Smooth muscle cell of the brain vasculature (primary cell): ENCODE measurements at regions not wholly inside any gene's neighbourhood (a gene's known extent, or its start where the extent isn't known, plus 50 kb on each side); places are given as distances from the start of the nearest gene placed in this dataset.
"Not testable (repeated sequence)": the region's sequence is repeated elsewhere in the genome, so short reads cannot be mapped to it uniquely, and the experiment has no call there.

Experiments
- DNase-seq: peaks from one replicate; pipeline ENCODE4 v3.0.0-alpha.2; 2012; ENCODE audit warnings: low read depth, low spot score

DNA sequence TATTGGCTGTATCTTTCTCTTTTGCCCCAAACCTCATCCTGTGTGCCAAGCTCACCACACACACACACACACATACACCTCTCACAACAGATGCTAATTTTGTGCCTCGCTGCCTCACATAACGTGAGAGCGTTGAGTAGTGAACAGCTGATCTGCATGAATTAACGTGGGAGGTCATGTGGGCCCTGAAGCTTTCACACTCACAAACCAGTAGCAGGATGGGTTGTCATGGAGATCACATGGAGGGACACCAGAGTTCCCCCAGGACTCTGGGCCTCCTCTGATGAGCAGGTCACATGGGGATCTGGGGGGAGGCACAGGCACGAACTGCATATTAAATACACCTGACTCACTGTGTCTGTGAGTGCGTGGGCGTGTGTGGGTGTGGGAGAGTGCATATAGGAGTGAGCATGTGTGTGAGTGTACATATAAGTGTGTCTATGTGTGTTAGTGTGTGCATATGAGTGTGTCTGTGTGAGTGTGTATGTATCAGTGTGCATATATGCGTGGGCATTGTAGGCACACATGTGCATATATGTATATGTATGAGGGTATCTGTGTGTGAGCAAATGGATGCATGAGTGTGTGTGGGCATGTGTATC, 62.7 kb upstream of the SULF2 start:
- DNase-seq: no peak

DNA sequence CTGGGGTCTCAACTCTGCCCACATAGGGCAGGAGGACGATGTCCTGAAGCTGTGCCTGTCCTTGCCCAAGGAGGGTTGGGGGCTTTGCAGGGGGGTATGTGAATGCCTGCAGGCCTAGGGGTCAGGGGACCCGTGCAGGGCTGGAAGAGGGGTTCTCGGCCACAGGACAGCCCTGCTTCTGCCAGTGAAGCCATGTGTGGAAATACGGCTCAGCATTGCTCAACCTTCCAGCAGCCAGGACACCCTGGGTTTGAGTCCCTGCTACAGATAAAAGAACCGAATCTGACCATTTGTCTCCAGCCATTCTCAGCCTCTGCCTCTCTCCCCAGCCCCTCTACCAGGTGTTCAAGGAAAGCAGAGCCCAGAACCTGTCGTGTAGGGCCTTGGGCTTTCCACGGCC, 61.9 kb upstream of the SULF2 start:
- DNase-seq: not testable (repeated sequence)

DNA sequence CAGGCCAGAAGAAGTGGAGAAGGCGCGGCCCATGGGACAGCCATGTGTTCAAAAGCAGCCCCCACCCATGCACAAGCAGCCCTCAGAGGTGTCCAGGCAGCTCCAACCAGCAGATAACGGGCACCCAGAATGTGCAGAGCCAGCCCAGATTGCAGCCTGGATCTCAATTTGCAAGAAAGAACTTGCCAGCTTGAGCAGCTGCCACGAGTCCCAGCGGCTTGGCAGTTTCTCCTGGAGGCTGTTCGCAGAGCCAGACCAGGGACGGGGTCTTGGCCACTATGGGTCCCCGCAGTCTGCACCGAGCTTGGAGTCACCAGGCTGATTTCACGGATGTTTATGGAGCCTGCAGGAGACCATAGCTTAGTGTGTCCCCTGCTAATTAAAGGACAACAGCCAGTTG, 61.4 kb upstream of the SULF2 start:
- DNase-seq: not testable (repeated sequence)

- DNase-seq: not testable (repeated sequence)
Observed at GRCh38 chr20:47845382-47845977, 60.2 kb upstream of the SULF2 start.

DNA sequence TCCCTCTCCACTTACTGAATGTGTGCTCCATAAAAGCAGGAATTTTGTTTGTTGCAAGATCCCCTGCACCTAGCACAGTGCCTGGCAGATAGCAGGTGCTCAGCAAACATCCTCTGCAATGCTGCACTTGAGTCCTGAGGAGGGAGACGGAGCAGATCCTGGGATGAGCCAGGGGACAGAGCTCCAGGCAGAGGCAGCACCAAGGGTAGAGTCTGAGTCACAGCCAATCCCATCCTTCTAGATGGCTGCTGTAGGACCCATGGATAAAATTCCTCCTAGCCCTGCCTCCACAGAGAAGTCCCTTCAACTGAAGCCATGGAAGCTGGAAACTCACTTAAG, 59.3 kb upstream of the SULF2 start:
- not testable (repeated sequence) for DNase-seq

DNA sequence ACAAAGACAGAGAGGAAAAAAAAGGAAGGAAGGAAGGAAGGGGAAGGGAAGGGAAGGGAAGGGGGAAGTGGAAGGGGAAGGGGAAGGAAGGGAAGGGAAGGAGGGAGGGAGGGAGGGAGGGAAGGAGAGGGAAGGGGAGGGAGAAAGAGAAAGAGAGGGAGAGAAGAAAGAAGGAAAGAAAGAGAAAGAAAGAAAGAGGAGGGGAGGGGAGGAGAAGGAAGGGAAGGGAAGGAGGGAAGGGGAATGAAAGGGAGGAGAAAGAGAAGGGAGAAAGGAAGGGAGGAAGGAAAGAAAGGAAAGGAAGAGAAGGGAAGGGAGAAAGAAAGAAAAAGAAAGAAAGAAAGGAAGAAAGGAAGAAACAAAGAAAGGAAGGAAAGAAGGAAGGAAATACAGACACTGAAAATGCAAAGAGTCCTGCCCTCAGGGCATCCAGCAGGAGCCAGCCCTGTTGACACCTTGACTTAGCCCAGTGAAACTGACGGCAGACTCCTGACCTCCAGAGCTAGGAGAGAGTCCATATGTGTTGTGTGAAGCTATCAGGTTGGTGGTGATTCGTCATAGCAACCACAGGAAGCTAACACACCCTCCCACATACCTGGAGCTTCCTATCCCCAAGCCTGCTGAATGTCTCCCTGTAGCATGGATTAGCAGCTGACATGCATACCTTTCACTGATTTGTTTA, 58.7 kb upstream of the SULF2 start:
- DNase-seq: no peak

DNA sequence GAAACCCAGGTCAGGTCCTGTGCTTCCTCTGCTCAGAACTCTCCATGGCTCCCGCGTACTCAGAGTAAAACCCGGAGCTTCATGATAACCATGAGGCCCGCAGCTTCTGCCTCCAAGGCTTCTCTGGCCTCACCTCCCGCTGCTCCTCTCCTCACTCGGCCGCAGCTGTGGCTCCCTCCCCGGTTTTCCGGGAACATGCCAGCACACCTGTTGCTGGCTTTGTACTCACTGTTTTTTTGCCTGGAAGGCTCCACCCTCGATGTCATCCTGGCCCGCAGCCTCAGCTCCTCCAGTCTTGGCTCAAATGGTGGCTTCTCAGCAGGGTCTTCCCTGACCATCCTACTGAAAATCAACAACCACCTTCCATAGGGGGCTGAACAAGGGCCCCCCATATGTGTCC, 57.7 kb upstream of the SULF2 start:
- DNase-seq: not testable (repeated sequence)

DNA sequence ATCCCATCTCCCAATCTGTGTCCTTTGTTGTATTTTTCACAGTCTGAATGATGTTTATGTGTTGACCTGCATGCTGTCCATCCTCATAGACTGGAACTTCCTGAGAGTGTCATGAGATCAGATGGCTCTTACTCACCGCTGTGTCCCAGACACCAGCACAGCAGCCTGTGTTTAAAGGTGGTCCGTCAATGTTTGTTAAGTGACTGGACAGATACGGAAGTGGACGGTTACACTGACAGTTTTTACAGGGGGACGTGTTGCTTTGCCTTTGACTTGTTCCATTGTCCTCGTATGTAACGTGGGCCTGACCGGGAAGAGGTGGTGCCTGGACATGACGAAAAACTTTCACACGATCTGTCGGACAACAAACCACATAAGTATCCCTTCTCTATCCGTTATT, 56.7 kb upstream of the SULF2 start:
- DNase-seq: not testable (repeated sequence)

DNA sequence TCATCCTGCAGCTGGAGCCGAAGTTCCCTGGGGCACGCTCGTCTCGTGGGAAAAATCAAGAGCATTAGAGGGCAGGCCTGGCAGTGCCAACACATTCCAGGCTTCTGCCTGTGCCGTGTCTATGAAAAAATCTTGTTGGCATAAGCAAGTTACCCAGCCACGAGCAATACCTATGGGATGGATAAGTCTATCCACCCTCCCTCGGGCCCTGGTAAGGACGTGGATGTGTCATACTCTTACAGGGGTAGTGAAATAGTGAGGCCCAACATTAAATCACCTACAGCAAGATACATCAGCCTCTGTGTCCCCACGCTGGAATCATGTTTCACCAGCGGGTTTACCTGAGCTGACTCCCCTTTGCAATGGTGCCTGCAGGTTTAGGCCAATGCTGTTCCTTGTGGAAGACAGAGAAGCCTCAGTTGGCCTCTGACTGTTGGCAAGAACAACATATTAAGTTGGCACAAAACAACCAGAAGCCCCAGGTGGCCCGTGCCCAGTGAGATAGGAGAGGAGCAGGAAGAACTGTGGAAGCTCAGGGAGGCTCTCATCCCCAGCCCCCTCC, 51.1 kb upstream of the SULF2 start:
- not testable (repeated sequence) for DNase-seq
